ENCODE measurements at regions not wholly inside any gene's neighbourhood (a gene's known extent, or its start where the extent isn't known, plus 50 kb on each side); places are given as distances from the start of the nearest gene placed in this dataset.

- no peaks in the 10 kb centered on the region for H3K36me3 Mint-ChIP-seq (ENCODE audit: insufficient read depth, unreplicated experiment)
- intact Hi-C loops (cut with micrococcal nuclease; ENCODE audit: unreplicated experiment) = no loop called here
- POLR2A ChIA-PET = no interaction called here
- no peaks in the 10 kb centered on the region for H3K27me3 Mint-ChIP-seq (ENCODE audit: insufficient read depth, unreplicated experiment)
- BruUV-seq (replicated peaks) = no TSS peak
- Histone ChIP-seq H3K9me3 (no peaks in the 10 kb centered on the region), H3K36me3 (ENCODE audit: control insufficient read depth, insufficient read depth, low read length) (no peaks in the 10 kb centered on the region), H3K4me3 (ENCODE audit: low read depth, low read length) (no peak overlapping the region), H3K27me3 (replicated peaks; ENCODE audit: control insufficient read depth, insufficient read depth, low read length) (no peaks in the 10 kb centered on the region), H3K4me1 (peaks cover 17% of the 10 kb centered on the region; the same call in 1 of the 2 replicates)
- no peak for TF ChIP-seq CTCF (IDR thresholded peaks at IDR 0.05; ENCODE audit: insufficient read depth in 1 of 2, low read depth in 1 of 2, low read length in 1 of 2, severe bottlenecking in 1 of 2, unreplicated experiment in 1 of 2)
- DNase-seq = no peak
- H3K9me3 Mint-ChIP-seq (ENCODE audit: unreplicated experiment) = no peaks in the 10 kb centered on the region
- CTCF ChIA-PET = no interaction called here
- peaks cover 10% of the 10 kb centered on the region for H3K4me1 Mint-ChIP-seq (ENCODE audit: low read depth, unreplicated experiment)
- no peak overlapping the region for H3K27ac Mint-ChIP-seq (ENCODE audit: unreplicated experiment)
- no peak overlapping the region for H3K4me3 Mint-ChIP-seq (ENCODE audit: unreplicated experiment)
These were observed 168.9 kb downstream of the RAP2B start for GRCh38 chr3:153330901-153331300.

- ChIA-PET CTCF (no interaction called here), POLR2A (no interaction called here)
- Mint-ChIP-seq H3K27me3 (ENCODE audit: insufficient read depth, unreplicated experiment) (no peaks in the 10 kb centered on the region), H3K4me3 (ENCODE audit: unreplicated experiment) (no peak overlapping the region), H3K9me3 (ENCODE audit: unreplicated experiment) (peaks cover under 1% of the 10 kb centered on the region), H3K36me3 (ENCODE audit: insufficient read depth, unreplicated experiment) (no peaks in the 10 kb centered on the region), H3K4me1 (ENCODE audit: low read depth, unreplicated experiment) (peaks cover 10% of the 10 kb centered on the region), H3K27ac (ENCODE audit: unreplicated experiment) (no peak overlapping the region)
- intact Hi-C loops (cut with micrococcal nuclease; ENCODE audit: unreplicated experiment) = no loop called here
- Histone ChIP-seq H3K4me1 (peaks cover 17% of the 10 kb centered on the region; the same call in 1 of the 2 replicates), H3K36me3 (ENCODE audit: control insufficient read depth, insufficient read depth, low read length) (no peaks in the 10 kb centered on the region), H3K27me3 (replicated peaks; ENCODE audit: control insufficient read depth, insufficient read depth, low read length) (no peaks in the 10 kb centered on the region), H3K4me3 (ENCODE audit: low read depth, low read length) (no peak overlapping the region), H3K9me3 (no peaks in the 10 kb centered on the region)
- TF ChIP-seq CTCF (IDR thresholded peaks at IDR 0.05; ENCODE audit: insufficient read depth in 1 of 2, low read depth in 1 of 2, low read length in 1 of 2, severe bottlenecking in 1 of 2, unreplicated experiment in 1 of 2) = no peak
- BruUV-seq (replicated peaks) = no TSS peak
- no peak for DNase-seq
These were observed 169.7 kb downstream of the RAP2B start for GRCh38 chr3:153331676-153332075.

- intact Hi-C loops (cut with micrococcal nuclease; ENCODE audit: unreplicated experiment) = no loop called here
- no TSS peak for BruUV-seq (replicated peaks)
- no peak for TF ChIP-seq CTCF (IDR thresholded peaks at IDR 0.05; ENCODE audit: insufficient read depth in 1 of 2, low read depth in 1 of 2, low read length in 1 of 2, severe bottlenecking in 1 of 2, unreplicated experiment in 1 of 2)
These were observed 172.5 kb downstream of the RAP2B start for GRCh38 chr3:153334558-153334957.

More at GRCh38 chr3:153334558-153334957, 172.5 kb downstream of the RAP2B start:
- peaks cover 10% of the 10 kb centered on the region for H3K4me1 Mint-ChIP-seq (ENCODE audit: low read depth, unreplicated experiment)
- no peaks in the 10 kb centered on the region for H3K36me3 ChIP-seq (ENCODE audit: control insufficient read depth, insufficient read depth, low read length)
- no peak overlapping the region for H3K4me3 ChIP-seq (ENCODE audit: low read depth, low read length)
- no peak overlapping the region for H3K4me3 Mint-ChIP-seq (ENCODE audit: unreplicated experiment)
- H3K9me3 Mint-ChIP-seq (ENCODE audit: unreplicated experiment) = peaks cover 8% of the 10 kb centered on the region
- H3K27me3 Mint-ChIP-seq (ENCODE audit: insufficient read depth, unreplicated experiment) = no peaks in the 10 kb centered on the region
- H3K27ac Mint-ChIP-seq (ENCODE audit: unreplicated experiment) = no peak overlapping the region
- CTCF ChIA-PET = no interaction called here
- H3K27me3 ChIP-seq (replicated peaks; ENCODE audit: control insufficient read depth, insufficient read depth, low read length) = no peaks in the 10 kb centered on the region
- no peaks in the 10 kb centered on the region; the same call in 1 of the 2 replicates for H3K9me3 ChIP-seq
- DNase-seq = no peak
- H3K4me1 ChIP-seq = peaks cover 14% of the 10 kb centered on the region; the same call in 1 of the 2 replicates
- POLR2A ChIA-PET = interaction anchor here (0.6 kb wide), 1 partner anchor 22 kb away, joined by 5 read pairs; no protein-coding TSS in a partner anchor
- no peaks in the 10 kb centered on the region for H3K36me3 Mint-ChIP-seq (ENCODE audit: insufficient read depth, unreplicated experiment)

Data from Caco-2 (cell line).